ENCODE measurements at regions not wholly inside any gene's neighbourhood (a gene's known extent, or its start where the extent isn't known, plus 50 kb on each side); places are given as distances from the start of the nearest gene placed in this dataset.
"Not testable (repeated sequence)": the region's sequence is repeated elsewhere in the genome, so short reads cannot be mapped to it uniquely, and the experiment has no call there.

DNA sequence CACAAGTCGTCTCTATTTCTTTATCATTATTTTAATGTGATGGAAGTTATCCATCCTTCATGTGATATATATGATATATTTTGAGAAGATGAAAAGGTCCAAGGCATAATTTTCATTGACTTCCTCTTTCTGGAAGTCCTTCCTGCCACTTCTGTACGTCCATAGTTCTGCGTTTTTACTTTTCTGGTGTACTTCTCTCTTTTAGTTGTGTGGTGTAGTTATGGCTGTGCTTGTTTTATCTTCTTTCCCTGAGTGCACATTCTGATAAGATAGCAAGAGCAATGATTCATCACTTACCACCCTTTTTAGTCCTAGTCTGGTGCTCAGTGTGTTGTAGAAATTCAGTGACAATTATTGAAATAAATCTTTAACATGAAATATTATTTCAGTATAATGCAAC lies 231.3 kb upstream of the FERD3L start:
- DNase-seq (ENCODE audit: low spot score), result no peak

DNA sequence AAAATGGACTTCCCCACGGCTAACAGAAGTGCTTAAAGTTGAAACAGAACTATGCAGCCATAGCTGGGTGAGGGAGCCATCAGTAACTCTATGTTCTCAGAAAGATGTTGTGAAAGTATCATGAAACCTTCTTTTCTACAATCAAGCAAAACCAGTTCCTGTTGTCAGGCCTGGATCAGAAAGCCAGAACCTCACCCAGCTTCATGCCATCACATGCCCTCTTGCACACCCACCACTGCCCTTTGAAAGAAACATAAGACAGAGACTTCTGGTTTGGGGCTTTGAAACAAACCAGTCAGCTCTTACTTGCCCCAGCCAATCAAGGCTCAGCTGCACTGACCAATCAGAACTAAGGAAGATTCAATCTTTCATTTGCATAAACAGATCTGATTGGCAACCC lies 230.8 kb upstream of the FERD3L start:
- no peak for DNase-seq (ENCODE audit: low spot score)

DNA sequence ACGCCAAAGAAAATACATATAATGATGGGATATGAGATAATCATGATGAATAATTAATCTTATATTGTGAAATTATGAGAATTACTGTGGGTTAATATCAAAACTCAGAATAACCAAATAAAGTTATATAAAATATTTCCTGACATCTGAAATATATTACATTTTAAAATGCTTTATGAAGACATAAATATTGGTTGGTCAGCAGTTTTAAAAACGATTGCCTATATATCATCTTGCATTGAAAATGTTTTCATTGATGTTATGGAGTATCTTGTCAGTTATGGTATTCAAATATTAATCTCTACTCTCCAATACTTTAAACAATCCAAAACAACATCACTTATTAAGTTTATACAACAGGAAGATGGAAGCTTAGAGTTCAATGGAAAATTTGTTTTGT lies 228.1 kb upstream of the FERD3L start:
- DNase-seq (ENCODE audit: low spot score), result no peak

- no peak for DNase-seq (ENCODE audit: low spot score)
Measured at GRCh38 chr7:19369806-19370205, 224.6 kb upstream of the FERD3L start.

DNA sequence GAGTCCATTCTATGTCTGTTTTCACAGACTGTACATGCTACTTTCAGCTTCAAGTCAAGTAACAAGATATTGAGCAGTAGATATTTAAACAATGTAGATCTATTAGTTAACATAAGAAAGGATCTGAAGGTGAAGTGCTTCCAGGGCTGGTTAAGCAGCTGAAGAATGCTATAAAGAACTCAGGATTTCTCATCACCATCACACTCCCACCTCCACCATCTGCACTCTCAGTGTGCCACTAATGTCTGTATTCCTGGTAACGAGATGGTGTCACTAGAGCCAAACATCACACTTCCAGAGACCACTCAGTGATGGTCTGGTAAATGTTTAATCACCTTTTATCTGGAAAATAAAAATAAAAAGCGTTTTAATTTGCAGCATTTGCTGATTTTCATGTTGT lies 224.0 kb upstream of the FERD3L start:
- DNase-seq (ENCODE audit: low spot score), result no peak

DNA sequence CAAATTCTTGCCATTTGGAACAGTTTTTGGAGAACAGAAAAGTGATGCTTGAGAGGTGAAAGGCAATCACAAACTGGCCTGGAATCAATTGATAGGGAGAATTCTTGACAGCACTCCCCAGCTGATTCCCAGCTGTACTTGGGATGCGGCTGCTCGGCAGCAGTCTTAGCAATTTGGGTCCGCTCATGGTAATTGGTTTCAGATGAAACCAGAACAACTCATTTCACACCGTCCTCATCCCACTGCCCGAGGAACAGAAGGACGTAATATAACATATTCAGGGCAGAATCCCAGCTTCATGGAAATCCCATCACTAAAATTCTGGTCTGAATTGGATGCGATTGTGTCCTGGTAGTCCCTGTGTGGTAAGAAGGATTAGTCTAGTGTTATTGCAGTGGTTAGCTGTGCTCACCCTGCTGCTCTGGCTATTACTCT lies 223.3 kb upstream of the FERD3L start:
- DNase-seq (ENCODE audit: low spot score), result peak; percentile 31

DNA sequence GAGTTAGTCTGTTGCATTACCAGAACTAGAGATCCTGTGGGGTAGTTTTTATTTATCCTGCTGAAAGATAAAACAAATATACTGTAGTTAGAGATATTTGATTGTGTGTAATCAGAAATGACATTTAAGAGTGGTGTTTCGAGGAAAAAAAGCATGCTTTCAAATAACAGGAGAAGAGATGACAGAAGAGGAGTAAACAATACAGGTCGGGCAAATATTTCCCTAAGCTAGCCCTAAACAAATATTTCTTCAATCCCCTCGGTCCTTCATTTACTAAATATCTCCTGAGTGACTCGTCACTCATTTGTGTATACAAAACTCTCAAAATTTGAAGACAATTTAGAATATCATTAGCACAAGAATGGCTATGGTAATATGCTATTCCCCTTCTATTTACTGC lies 219.7 kb upstream of the FERD3L start:
- no peak for DNase-seq (ENCODE audit: low spot score)

GRCh38 chr7:19362099-19362498 lies 216.9 kb upstream of the FERD3L start:
- peak; percentile 22 for DNase-seq (ENCODE audit: low spot score)

GRCh38 chr7:19353180-19353579 lies 208.0 kb upstream of the FERD3L start:
- no peak for DNase-seq (ENCODE audit: low spot score)

DNA sequence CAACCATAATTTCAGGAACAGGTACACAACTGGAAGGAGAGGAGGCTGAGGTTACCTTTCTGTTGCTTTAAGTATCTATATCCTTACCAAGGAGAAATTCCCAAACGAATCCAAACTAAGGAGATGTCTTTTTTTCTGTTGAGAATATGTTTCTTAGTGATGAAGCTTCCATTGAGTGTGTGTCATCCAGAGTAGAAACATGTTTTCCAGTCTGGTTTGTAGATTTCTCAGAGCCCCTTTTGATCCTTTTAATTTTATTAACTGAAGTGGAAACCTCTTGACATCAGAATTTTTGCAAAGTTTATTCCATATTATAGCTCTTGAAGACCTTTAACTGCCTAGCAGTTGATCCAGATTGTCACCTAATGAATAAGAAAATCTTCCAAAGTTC lies 207.1 kb upstream of the FERD3L start:
- DNase-seq (ENCODE audit: low spot score), result peak; percentile 23

DNA sequence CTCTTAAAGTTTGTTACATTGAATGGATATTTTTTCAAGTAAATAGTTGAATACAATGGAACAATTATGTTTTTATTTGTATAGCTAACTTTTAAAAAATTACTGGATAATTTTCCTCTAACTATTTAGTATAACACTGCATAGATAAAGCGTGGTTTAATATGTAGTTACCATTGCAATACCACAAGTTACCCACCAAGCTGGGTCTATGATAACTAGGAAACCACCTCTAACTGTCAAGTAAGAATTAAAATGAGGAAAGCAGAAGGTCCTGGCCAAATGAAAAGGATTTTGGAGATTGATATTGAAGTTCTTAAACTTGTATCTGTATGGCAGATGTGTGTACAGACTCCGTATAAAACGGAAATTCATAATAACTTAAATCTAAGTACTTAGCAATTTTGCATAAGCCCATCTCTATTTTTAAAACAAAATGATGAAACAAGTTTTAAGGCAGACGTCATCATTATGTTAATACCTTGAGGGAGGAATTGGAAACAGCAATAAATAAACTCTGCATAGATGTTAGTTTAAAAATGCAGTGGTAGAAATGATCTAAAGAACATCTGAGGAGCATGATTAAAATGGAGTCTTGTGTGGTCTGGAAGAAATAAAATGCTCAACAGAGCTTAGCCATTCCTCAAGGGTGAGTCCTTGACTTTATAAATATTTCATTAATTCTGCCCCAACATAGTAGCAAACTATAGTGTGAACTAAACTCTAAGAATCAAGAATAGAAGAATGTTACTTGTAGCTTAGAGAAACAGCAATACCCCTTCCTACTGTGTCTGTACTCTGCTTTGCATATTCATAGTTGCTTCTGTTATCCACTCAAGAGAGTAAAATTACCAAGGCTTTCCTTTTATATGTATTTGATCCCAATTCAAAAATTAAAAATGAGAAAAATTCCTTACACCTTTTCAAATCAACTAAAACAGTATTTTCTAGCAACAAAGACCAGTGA lies 206.4 kb upstream of the FERD3L start:
- peak; percentile 5 for DNase-seq (ENCODE audit: low spot score)

GRCh38 chr7:19339512-19339911 lies 194.3 kb upstream of the FERD3L start:
- no peak for DNase-seq (ENCODE audit: low spot score)

DNA sequence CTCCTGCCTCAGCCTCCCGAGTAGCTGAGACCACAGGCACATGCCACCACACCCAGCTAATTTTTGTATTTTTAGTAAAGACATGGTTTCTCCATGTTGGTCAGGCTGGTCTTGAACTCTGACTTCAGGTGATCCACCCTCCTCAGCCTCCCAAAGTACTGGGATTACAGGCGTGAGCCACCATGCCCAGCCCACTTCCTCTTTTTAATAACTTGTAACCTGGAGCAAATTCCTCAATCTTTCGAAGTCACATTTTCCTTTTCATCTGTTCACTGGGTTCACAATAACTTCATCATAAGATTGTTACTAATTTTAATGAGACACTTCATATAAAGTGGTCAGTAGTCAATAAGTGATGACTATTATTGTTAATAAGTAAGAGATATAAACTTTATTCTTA lies 193.3 kb upstream of the FERD3L start:
- not testable (repeated sequence) for DNase-seq (ENCODE audit: low spot score)

- no peak for DNase-seq (ENCODE audit: low spot score)
Measured at GRCh38 chr7:19336836-19337383, 191.7 kb upstream of the FERD3L start.

- no peak for DNase-seq (ENCODE audit: low spot score)
Measured at GRCh38 chr7:19333706-19334105, 188.5 kb upstream of the FERD3L start.

DNA sequence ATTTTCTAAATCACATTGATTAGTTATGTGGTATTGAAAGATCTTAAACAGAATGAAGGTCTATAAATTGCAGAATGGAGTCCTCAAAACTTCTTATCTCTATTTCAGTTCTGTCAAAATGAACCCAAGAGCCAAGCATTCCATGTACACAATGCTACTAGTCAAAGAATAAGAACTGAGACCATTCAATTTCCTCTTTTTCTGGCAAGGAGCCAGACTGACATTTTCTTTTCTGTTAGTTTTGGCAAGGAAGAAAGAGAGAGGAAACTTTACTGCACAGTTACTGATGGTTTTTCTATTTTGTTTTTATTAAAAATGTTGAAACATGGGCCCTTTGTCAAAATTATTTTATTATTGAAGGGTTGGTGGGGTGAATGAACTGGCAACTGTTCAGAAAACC lies 181.8 kb upstream of the FERD3L start:
- DNase-seq (ENCODE audit: low spot score), result no peak

DNA sequence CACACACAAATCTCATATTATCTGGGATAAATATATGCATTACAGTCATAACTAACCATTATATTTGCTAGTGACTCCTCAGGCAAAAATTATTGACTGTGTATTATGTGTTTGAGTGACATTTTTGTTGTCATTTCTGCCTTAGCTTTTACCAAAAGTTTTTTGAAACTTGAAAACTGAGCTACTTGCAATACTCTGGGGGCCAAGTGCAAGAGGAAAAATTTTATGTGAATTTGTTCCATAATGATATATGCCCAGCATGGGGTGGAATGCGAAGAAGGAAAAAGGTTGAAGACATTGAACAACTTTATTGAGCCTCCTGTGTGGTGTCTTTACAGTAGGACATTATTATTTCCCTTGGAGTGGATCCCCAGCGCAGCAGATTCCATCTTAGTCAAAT lies 176.8 kb upstream of the FERD3L start:
- no peak for DNase-seq (ENCODE audit: low spot score)

DNA sequence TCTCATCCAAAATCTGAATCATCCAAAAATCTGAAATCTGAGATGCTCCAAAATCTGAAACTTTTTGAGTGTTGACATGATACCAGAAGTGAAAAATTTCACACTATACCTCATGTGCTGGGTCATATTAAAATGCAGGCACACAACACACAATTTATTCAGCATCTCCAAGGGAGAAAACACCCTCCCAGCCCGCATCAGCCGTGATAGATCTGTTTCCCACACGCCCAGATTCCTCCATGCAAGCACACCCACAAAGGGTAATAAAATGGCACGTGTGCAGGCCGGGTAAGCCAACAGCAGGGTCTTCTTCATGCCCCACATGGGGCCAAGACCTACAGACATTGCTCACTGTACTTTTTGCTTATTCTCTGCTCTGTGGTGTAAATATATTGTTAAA lies 173.1 kb upstream of the FERD3L start:
- DNase-seq (ENCODE audit: low spot score), result no peak

DNA sequence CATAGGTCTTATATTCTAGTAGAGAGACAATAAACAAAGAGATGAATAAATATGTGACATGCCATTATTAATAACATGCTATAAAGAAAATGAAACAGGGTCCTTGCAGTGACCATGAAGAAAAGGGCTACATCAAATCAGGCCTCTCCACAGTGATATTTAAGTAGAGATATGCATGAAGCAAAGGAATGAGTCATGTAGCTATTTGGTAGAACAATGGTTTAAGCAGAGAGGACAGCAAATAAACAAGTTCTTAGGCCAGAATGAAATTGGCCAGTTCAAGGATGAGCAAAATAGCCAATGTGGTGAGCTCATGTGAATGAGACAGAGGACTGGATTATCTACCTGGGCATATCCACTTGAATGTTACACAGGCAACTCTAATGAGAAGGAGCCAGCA lies 172.2 kb upstream of the FERD3L start:
- DNase-seq (ENCODE audit: low spot score), result no peak

GRCh38 chr7:19312416-19312815 lies 167.2 kb upstream of the FERD3L start:
- no peak for DNase-seq (ENCODE audit: low spot score)

GRCh38 chr7:19307554-19307953 lies 162.3 kb upstream of the FERD3L start:
- DNase-seq (ENCODE audit: low spot score), result no peak

DNA sequence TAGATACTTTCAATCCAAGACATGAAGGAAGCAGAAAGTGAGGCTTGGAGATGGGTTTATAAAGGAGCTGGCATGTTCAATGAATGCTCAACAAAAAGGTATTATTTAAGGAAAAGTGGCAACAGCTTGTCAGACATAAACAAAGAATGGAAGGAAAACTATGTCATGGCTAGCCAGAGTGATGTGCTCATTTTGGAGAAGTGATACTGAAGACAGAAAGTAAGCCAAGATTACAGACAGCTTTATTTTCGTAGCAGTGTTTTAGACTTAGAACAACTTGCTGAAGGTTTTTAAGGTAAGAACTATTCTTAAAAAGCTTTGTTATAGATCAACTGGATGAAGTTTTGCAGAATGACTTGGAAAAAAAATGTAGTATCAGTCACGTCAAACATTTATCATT lies 160.5 kb upstream of the FERD3L start:
- DNase-seq (ENCODE audit: low spot score), result no peak

GRCh38 chr7:19304086-19304485 lies 158.9 kb upstream of the FERD3L start:
- no peak for DNase-seq (ENCODE audit: low spot score)

- no peak for DNase-seq (ENCODE audit: low spot score)
Measured at GRCh38 chr7:19302731-19303130, 157.5 kb upstream of the FERD3L start.

Data from GM03348 (cell line).